Heart left ventricle (tissue), 13 donors: ENCODE measurements at regions not wholly inside any gene's neighbourhood (a gene's known extent, or its start where the extent isn't known, plus 50 kb on each side); places are given as distances from the start of the nearest gene placed in this dataset.

Experiments used
- CTCF ChIP-seq, 12 donors: fragments of 200-600 bp; sonication (generic) in 4 of 12; IDR thresholded peaks; one replicate each; pipeline versions ENCODE4 v1.5.0 to v1.8.0; 2018 to 2022; ENCODE audit warnings: antibody characterized with exemption in 12 of 12, mild to moderate bottlenecking in 5 of 12
- POLR2A ChIP-seq, 2 donors: fragments of 450-650 bp; IDR thresholded peaks; one replicate each; pipeline ENCODE4 v1.6.1; 2017; ENCODE audit warnings: antibody characterized with exemption in 2 of 2, mild to moderate bottlenecking in 2 of 2, moderate library complexity in 2 of 2
- donor health status: ischemic (EF 13 %, LVEDD 7.1; RV severe dilation, severe dysfunction).
- donor health status: DM: no; HTN: yes; CAD: no.
- donor health status: DM: no; HTN: no; CAD: no.
- donor health status: ischemic (EF 25% LVEDD 6.9; RV normal size, moderate dysfunction).
- donor health status: ischemic (EF 25% LVEDD 5.7; RV mildly dilated, moderate dysfunction).
- donor health status: ischemic (EF 35%, LVEDD 5.7; RV mildly dilated, moderate dysfunction).
- donor health status: nonischemic (EF 11% LVEDD 7.7; RV severe dilation, severe dysfunction).
- donor health status: DM: yes; HTN: yes; CAD: no.
- donor health status: PGD.
- donor health status: ischemic (EF 29% LVEDD 5.4; RV normal size, mild dysfunction).
- donor health status: nonischemic (EF 23%, LVEDD 6.1; RV moderate dilation, normal function).

GRCh38 chr12:108457734-108458361 lies 57.2 kb upstream of the FICD start:
- TF ChIP-seq CTCF (IDR thresholded peaks at IDR 0.05) = peak in 4 of 12 donors; percentile 19 to 33 (median 23)
- TF ChIP-seq POLR2A (IDR thresholded peaks at IDR 0.05) = no peak
